ENCODE measurements at regions not wholly inside any gene's neighbourhood (a gene's known extent, or its start where the extent isn't known, plus 50 kb on each side); places are given as distances from the start of the nearest gene placed in this dataset.

GRCh38 chr1:30658014-30658336 is 65.4 kb downstream of the MATN1 start:
- TF ChIP-seq, protein P1, sequence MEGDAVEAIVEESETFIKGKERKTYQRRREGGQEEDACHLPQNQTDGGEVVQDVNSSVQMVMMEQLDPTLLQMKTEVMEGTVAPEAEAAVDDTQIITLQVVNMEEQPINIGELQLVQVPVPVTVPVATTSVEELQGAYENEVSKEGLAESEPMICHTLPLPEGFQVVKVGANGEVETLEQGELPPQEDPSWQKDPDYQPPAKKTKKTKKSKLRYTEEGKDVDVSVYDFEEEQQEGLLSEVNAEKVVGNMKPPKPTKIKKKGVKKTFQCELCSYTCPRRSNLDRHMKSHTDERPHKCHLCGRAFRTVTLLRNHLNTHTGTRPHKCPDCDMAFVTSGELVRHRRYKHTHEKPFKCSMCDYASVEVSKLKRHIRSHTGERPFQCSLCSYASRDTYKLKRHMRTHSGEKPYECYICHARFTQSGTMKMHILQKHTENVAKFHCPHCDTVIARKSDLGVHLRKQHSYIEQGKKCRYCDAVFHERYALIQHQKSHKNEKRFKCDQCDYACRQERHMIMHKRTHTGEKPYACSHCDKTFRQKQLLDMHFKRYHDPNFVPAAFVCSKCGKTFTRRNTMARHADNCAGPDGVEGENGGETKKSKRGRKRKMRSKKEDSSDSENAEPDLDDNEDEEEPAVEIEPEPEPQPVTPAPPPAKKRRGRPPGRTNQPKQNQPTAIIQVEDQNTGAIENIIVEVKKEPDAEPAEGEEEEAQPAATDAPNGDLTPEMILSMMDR (IDR thresholded peaks at IDR 0.05): no peak
- TF ChIP-seq POLR2AphosphoS5 (IDR thresholded peaks at IDR 0.05): no peak
- TF ChIP-seq POLR2A (IDR thresholded peaks at IDR 0.05): no peak
